ENCODE measurements at regions not wholly inside any gene's neighbourhood (a gene's known extent, or its start where the extent isn't known, plus 50 kb on each side); places are given as distances from the start of the nearest gene placed in this dataset.

GRCh38 chr15:46231786-46232185 lies 597.0 kb downstream of the SQOR start:
- no peak overlapping the region for H3K4me3 ChIP-seq (ENCODE audit: low read length)
- H3K9me3 Mint-ChIP-seq = no peaks in the 10 kb centered on the region
- peaks cover 9% of the 10 kb centered on the region for H3K4me1 Mint-ChIP-seq

GRCh38 chr15:46232471-46232870 lies 597.6 kb downstream of the SQOR start:
- H3K4me1 Mint-ChIP-seq = peaks cover 9% of the 10 kb centered on the region
- 60 to 66% methylated on average over 2 of the region's 2 CpGs for WGBS, 2 experiments (ENCODE audit: insufficient coverage in 1 of 2, insufficient read length in 1 of 2)
- Histone ChIP-seq H3K27me3 (ENCODE audit: control insufficient read depth, insufficient read depth, low read length, poor library complexity, severe bottlenecking) (no peaks in the 10 kb centered on the region), H3K9me3 (ENCODE audit: control insufficient read depth, low read length) (no peaks in the 10 kb centered on the region), H3K4me1 (ENCODE audit: control insufficient read depth, insufficient read depth, low read length) (no peaks in the 10 kb centered on the region), H3K9ac (ENCODE audit: extremely low read depth, low read length, poor library complexity, severe bottlenecking) (no peak overlapping the region), H3K36me3 (ENCODE audit: control insufficient read depth, insufficient read depth, low read length) (no peaks in the 10 kb centered on the region), H3K4me3 (ENCODE audit: low read length) (no peak overlapping the region), H3K27ac (ENCODE audit: low read depth, low read length) (no peak overlapping the region)
- TF ChIP-seq CTCF (conservative IDR thresholded peaks at IDR 0.05) = no peak
- H3K9me3 Mint-ChIP-seq = no peaks in the 10 kb centered on the region
- H3K4me3 Mint-ChIP-seq = no peak overlapping the region
- no peak for DNase-seq
- H3K27ac Mint-ChIP-seq = no peak overlapping the region
- H3K36me3 Mint-ChIP-seq (ENCODE audit: low read depth) = no peaks in the 10 kb centered on the region
- H3K27me3 Mint-ChIP-seq (ENCODE audit: insufficient read depth) = peaks cover 4% of the 10 kb centered on the region

More at GRCh38 chr15:46231786-46232185, 597.0 kb downstream of the SQOR start:
- Histone ChIP-seq H3K27ac (ENCODE audit: low read depth, low read length) (no peak overlapping the region), H3K9me3 (ENCODE audit: control insufficient read depth, low read length) (no peaks in the 10 kb centered on the region), H3K4me1 (ENCODE audit: control insufficient read depth, insufficient read depth, low read length) (no peaks in the 10 kb centered on the region), H3K9ac (ENCODE audit: extremely low read depth, low read length, poor library complexity, severe bottlenecking) (no peak overlapping the region), H3K27me3 (ENCODE audit: control insufficient read depth, insufficient read depth, low read length, poor library complexity, severe bottlenecking) (no peaks in the 10 kb centered on the region), H3K36me3 (ENCODE audit: control insufficient read depth, insufficient read depth, low read length) (no peaks in the 10 kb centered on the region)
- Mint-ChIP-seq H3K4me3 (no peak overlapping the region), H3K27ac (no peak overlapping the region), H3K36me3 (ENCODE audit: low read depth) (no peaks in the 10 kb centered on the region), H3K27me3 (ENCODE audit: insufficient read depth) (peaks cover 4% of the 10 kb centered on the region)
- TF ChIP-seq CTCF (conservative IDR thresholded peaks at IDR 0.05) = no peak
- 33 to 81% methylated on average over 1 to 4 of the region's 5 CpGs for WGBS, 2 experiments (ENCODE audit: insufficient coverage in 1 of 2, insufficient read length in 1 of 2)
- no peak for DNase-seq

GRCh38 chr15:46242935-46243334 lies 608.1 kb downstream of the SQOR start:
- Mint-ChIP-seq H3K4me1 (peaks cover 41% of the 10 kb centered on the region), H3K27ac (no peak overlapping the region)
- no peak overlapping the region for H3K9ac ChIP-seq (ENCODE audit: extremely low read depth, low read length, poor library complexity, severe bottlenecking)

More at GRCh38 chr15:46242935-46243334, 608.1 kb downstream of the SQOR start:
- no peaks in the 10 kb centered on the region for H3K36me3 ChIP-seq (ENCODE audit: control insufficient read depth, insufficient read depth, low read length)
- Mint-ChIP-seq H3K36me3 (ENCODE audit: low read depth) (no peaks in the 10 kb centered on the region), H3K9me3 (peaks cover 5% of the 10 kb centered on the region), H3K4me3 (no peak overlapping the region), H3K27me3 (ENCODE audit: insufficient read depth) (peaks cover 2% of the 10 kb centered on the region)
- H3K9me3 ChIP-seq (ENCODE audit: control insufficient read depth, low read length) = no peaks in the 10 kb centered on the region
- H3K4me1 ChIP-seq (ENCODE audit: control insufficient read depth, insufficient read depth, low read length) = no peaks in the 10 kb centered on the region
- no peak overlapping the region for H3K4me3 ChIP-seq (ENCODE audit: low read length)
- DNase-seq = no peak
- no peak overlapping the region for H3K27ac ChIP-seq (ENCODE audit: low read depth, low read length)
- no peak for TF ChIP-seq CTCF (conservative IDR thresholded peaks at IDR 0.05)
- 95 to 100% methylated on average over 1 of the region's 1 CpG for WGBS, 2 experiments (ENCODE audit: insufficient coverage in 1 of 2, insufficient read length in 1 of 2)
- no peaks in the 10 kb centered on the region for H3K27me3 ChIP-seq (ENCODE audit: control insufficient read depth, insufficient read depth, low read length, poor library complexity, severe bottlenecking)
